Skeletal muscle cell (primary cell): ENCODE measurements at regions not wholly inside any gene's neighbourhood (a gene's known extent, or its start where the extent isn't known, plus 50 kb on each side); places are given as distances from the start of the nearest gene placed in this dataset.
A peak's percentile ranks its signal among the peaks of the same experiment; 100 is the strongest.

ENCODE experiments used
- DNase-seq: peaks from one replicate; pipeline ENCODE4 v3.0.0-alpha.2; 2010; ENCODE audit warnings: low read depth
- H3K4me3 ChIP-seq: 2 replicates; pipeline ENCODE4 v1.5.1; 2011; ENCODE audit warnings: low read depth, mild to moderate bottlenecking, control low read depth, low read length, moderate library complexity

- no peak overlapping the region for H3K4me3 ChIP-seq
- DNase-seq, result no peak
These were observed 146.8 kb upstream of the PMEPA1 start for GRCh38 chr20:57856658-57857057.

- H3K4me3 ChIP-seq, result no peak overlapping the region
- no peak for DNase-seq
These were observed 142.0 kb upstream of the PMEPA1 start for GRCh38 chr20:57851796-57852195.

- DNase-seq, result no peak
These were observed 141.3 kb upstream of the PMEPA1 start for GRCh38 chr20:57851025-57851682.

GRCh38 chr20:57849521-57850215 is 139.9 kb upstream of the PMEPA1 start:
- H3K4me3 ChIP-seq, result no peak overlapping the region

More at GRCh38 chr20:57851025-57851682, 141.3 kb upstream of the PMEPA1 start:
- H3K4me3 ChIP-seq, result no peak overlapping the region

GRCh38 chr20:57849121-57849520 is 139.3 kb upstream of the PMEPA1 start:
- DNase-seq, result no peak
- H3K4me3 ChIP-seq, result no peak overlapping the region

More at GRCh38 chr20:57849521-57850215, 139.9 kb upstream of the PMEPA1 start:
- DNase-seq, result no peak

GRCh38 chr20:57848282-57848681 is 138.5 kb upstream of the PMEPA1 start:
- H3K4me3 ChIP-seq, result no peak overlapping the region
- no peak for DNase-seq

- DNase-seq, result no peak
- no peak overlapping the region for H3K4me3 ChIP-seq
These were observed 137.3 kb upstream of the PMEPA1 start for GRCh38 chr20:57847104-57847503.

GRCh38 chr20:57844626-57845596 is 135.1 kb upstream of the PMEPA1 start:
- no peak overlapping the region for H3K4me3 ChIP-seq
- no peak for DNase-seq

GRCh38 chr20:57843941-57844625 is 134.3 kb upstream of the PMEPA1 start:
- no peak for DNase-seq
- H3K4me3 ChIP-seq, result no peak overlapping the region

- H3K4me3 ChIP-seq, result no peak overlapping the region
- DNase-seq, result no peak
These were observed 132.9 kb upstream of the PMEPA1 start for GRCh38 chr20:57842720-57843119.

GRCh38 chr20:57841297-57841866 is 131.6 kb upstream of the PMEPA1 start:
- no peak for DNase-seq
- no peak overlapping the region for H3K4me3 ChIP-seq

- DNase-seq, result no peak
- no peak overlapping the region for H3K4me3 ChIP-seq
These were observed 130.9 kb upstream of the PMEPA1 start for GRCh38 chr20:57840504-57841296.

- H3K4me3 ChIP-seq, result no peak overlapping the region
- no peak for DNase-seq
These were observed 130.3 kb upstream of the PMEPA1 start for GRCh38 chr20:57840066-57840465.

GRCh38 chr20:57838670-57839151 is 128.9 kb upstream of the PMEPA1 start:
- DNase-seq, result peak; percentile 6
- no peak overlapping the region for H3K4me3 ChIP-seq

- H3K4me3 ChIP-seq, result no peak overlapping the region
- DNase-seq, result no peak
These were observed 127.6 kb upstream of the PMEPA1 start for GRCh38 chr20:57837208-57838035.

- H3K4me3 ChIP-seq, result no peak overlapping the region
These were observed 126.0 kb upstream of the PMEPA1 start for GRCh38 chr20:57835588-57836455.

GRCh38 chr20:57835074-57835452 is 125.2 kb upstream of the PMEPA1 start:
- no peak for DNase-seq
- H3K4me3 ChIP-seq, result no peak overlapping the region

More at GRCh38 chr20:57835588-57836455, 126.0 kb upstream of the PMEPA1 start:
- DNase-seq, result no peak
